HG03442 (cell line): ENCODE measurements at regions not wholly inside any gene's neighbourhood (a gene's known extent, or its start where the extent isn't known, plus 50 kb on each side); places are given as distances from the start of the nearest gene placed in this dataset.

Experiments
- ATAC-seq: cut with Tn5 transposase; IDR thresholded peaks from one replicate; pipeline ENCODE4 v1.9.1; 2021; ENCODE audit warnings: mild to moderate bottlenecking, moderate library complexity; ENCODE audit not compliant: unreplicated experiment

DNA sequence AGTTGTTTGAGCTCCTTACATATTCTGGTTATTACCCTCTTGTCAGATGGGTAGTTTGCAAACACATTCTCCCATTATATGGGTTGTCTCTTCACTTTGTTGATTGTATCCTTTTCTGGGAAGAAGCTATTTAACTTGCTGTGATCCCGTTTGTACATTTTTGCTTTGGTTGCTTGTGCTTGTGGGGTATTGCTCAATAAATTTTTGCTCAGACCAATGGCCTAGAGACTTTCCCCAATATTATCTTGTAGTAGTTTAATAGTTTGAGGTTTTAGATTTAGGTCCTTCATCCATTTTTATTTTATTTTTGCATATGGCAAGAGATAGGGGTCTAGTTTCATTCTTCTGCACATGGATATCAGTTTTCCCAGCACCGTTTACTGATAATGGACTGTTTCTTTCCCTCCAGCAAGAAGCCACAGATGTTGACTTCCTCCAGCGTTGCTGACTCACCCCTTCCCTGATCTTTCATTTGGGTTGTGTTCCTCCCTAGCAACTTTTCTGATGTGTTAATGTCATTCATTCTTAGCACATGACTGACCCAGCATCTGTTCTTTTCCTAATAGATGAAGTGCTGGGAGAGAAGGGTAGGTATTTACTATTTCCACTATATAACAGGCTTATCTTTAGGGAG, 166.7 kb upstream of the SGO1 start:
- no peak for ATAC-seq

DNA sequence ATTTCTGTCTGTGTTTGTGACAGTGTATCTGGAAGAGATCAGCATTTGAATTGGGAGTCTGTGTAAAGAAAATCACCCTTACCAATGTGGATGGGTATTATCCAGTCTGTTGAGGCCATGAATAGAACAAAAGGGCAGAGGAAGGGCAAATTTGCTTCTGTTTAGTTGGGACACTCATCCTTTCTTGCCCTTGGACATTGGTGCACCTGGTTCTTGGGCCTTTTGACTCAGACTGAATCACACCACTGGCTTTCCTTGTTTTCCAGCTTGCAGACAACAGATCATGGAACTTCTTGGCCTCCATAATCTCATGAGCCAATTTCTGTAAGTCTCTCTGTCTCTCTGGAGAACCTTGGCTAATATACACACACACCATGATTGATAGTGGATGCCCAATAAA, 164.4 kb upstream of the SGO1 start:
- ATAC-seq: no peak

DNA sequence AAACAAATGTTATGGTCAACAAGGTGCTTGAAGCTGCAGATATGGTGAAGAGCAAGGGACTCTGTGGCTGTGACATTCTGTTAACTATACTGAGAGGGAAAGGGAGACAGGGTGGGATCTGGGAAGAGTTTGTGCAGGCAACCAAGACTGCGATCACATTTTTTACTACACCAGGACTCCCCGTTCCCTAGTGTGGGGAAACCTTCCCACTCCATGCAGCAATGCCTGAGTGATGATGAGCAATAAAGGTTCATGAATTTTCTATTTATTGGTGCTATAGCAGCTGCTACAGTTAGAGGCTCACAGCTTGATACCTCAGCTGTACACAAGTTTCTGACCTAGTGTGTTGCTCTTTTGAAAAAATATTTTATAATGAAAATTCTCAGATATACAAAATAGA, 160.9 kb upstream of the SGO1 start:
- ATAC-seq: no peak

DNA sequence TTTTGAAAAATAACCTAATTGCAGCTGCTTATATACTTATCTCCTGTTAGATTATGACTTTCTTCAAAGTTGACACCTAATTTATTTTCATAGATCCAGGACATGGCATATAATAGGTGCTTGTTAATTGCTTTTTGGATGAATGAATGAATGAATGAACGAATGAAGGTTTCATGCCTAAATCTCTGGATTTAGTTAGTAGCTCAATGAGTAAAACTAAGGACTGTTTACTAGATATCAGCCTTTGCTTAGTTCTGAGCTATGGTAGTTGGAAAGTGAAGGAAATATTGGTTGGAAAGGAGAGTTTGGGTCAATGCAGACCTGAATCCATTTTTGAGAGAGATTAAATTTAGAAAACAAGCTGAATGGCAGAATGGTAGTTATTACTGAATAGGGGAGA, 160.4 kb upstream of the SGO1 start:
- ATAC-seq: no peak

DNA sequence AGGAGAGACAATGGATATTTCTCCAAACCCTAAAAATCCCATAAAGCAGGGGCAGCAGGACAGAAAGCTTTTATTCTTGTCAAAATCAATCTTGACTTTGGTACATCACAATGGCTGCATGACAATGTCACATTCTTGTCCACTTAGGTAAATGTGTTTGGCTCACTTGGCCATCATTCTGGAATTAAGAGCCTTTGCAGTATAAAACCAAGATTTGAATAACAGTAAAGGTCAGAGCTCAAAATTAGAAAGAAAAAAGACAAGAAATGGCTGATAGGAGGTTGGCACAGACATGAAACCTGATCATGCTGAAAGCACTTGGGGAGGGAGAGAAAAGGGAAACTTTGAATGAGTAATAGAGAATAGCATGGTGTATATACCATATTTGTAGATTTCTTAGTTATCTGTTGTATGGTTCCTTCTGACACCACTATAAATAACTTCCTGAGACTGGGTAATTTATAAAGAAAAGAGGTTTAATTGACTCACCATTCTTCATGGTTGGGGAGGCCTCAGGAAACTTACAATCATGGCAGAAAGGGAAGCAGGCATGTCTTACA, 158.5 kb upstream of the SGO1 start:
- no peak for ATAC-seq

DNA sequence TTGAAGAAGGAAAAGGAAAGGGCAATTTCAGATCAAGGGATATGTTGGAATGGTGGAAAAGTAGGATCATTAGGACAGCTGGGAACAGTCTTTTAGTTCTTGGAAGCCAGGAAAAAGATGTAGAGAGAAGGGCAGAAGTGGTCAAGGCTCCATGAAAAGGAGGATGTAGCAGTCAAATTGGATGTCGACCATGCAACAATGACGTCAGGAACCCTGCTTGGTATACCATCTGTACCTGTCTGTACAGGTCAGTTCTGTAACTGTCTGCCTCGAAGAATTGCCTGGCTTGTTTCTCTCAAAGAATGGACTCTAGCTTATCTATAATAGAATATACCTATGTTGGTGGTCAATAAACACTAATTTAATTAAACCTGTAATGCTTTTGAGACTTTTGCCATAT, 157.8 kb upstream of the SGO1 start:
- ATAC-seq: no peak

DNA sequence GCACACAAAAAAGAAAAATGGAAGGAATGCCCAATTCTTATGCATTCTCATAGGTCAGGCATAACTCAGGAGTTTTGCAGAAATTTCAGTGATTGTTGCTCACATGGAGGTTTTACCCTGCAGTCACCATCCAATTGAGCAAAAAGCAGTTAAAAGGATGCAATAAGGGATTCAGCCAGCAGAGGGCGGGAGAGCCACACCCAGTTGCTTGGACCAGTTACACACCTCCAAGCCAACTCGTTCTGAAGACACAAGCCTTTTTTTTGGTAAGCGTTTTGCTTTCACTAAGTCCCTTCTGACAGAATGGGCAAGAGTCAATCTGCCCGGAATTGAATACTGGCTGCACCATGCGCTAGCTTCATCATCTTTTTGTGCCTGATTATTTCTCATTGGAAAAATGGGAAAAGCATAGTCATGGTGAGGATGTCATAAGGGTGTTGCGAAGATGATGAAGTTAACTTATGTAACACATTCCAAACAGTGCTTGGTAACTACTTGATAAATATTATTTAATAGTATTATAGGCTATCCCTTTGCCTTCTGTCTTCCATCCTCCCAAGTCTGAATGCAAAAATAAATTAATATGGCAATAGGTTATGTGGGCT, 154.4 kb upstream of the SGO1 start:
- peak; percentile 88 for ATAC-seq

DNA sequence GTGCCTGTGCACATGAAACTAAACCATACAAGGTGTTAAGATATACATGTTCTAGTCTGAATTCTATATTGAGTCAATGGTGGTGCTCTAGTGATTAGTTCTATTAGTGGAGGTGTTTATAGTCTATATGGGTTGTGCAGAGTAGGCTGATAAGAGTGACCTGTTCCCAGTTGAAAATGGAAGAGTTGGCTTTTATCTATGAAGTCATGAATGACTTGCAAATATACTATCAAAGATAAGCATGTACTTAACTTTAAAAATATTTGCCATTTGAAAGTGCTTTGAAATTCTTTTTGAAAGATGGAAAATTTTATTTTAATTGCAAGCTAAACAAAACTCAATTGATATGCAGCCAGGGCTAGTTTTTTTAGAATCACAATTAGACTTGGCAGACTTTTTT, 150.6 kb upstream of the SGO1 start:
- no peak for ATAC-seq

DNA sequence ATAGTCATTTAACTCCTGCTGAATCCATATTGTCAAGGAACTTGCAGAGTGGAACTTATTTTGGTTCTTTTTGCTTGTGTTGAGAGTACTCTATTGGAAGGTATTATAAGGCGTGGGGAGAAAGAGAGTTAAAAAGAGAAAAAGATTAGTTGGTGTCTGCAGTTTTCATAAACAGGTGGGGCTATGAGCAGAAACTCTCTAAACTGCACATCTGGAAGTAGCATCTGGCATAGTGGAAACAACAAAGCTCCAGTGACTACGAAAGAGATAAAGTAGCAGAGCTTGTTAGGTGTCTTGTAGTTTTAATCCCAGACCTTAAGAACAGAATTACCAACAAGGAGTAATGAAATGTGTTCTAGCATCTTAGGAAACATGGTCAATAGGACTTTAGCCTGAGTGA, 148.8 kb upstream of the SGO1 start:
- no peak for ATAC-seq

DNA sequence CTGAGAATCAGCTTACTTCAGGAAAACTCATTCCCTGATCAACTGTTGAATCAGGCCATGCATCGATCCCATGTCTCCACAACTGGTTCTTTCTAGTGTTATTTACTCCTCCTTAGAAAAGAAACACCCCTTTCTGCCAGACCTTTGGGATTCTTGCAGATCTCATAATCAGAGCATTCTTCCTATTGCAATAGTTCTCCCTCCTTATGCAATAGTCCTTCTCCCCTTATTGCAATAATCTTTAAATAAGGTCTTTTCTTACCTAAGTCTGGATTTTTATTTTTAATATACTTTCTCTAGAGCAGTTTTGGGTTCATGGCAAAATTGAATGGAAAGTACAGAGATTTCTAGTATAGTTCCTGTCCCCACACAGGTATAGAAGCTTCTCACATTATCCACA, 141.9 kb upstream of the SGO1 start:
- no peak for ATAC-seq

DNA sequence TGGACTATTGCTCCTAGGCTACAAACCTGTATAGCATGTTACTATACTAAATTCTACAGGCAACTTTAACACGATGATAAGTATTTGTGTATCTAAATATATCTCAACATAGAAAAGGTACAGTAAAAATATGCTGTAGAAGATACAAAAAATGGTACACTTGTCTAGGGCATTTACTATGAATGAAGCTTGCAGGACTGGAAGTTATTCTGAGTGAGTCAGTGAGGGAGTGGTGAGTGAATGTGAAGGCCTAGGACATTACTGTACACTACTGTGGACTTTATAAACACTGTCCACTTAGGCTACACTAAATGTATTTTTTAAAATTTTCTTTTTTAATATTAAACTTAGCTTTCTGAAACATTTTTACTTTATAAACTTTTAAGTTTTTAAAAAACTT, 140.5 kb upstream of the SGO1 start:
- no peak for ATAC-seq

DNA sequence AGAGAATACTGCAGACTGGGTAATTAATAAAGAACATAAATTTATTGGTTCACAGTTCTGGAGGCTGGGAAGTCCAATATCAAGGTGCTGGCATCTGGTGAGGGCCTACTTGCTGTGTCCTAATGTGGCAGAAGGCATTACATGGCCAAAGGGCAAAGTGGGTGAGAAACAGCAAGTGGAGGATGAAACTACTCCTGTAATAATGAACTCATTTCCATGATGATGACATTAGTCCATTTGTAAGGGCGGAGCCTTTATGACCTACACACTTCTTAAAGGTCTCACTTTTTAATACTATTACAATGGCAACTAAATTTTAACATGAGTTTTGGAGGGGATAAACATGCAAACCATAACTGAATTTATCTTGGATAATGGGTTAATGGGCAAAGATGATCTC, 139.6 kb upstream of the SGO1 start:
- no peak for ATAC-seq

DNA sequence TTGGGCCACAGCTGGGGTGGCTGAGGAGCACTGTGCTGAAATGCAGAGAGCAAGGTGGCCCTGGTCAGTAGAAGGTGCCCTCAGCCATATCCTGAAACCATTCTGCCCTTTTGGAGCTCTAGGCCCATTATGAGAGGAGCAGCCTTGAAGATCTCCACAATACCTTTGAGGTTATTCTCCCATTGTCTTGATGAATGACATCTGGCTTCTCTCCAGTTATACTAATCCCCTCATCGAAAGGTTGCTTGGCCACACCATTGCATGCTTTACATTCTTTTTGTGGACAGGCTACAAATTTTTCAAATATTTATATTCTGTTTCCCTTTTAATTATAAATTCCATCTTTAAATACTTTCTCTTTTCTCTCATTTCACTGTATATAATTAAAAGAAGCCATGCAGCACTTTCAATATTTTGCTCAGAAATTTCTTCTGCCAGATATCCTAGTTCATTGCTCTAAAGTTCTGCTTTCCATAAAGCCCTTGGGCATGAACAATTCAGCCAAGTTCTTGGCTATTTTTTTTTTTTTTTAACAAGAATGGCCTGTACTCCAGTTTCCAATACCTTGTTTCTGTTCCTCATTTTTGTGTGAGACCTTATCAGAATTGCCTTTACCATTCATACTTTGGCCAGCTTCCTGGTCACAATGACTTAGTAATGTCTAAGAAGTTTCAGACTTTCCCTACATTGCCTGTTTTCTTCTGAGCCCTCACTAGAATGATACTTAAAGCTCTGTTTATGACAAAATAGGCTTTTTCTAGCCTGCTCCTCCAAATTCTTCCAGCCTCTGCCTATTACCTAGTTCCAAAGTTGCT, 138.9 kb upstream of the SGO1 start:
- peak; percentile 99 for ATAC-seq

DNA sequence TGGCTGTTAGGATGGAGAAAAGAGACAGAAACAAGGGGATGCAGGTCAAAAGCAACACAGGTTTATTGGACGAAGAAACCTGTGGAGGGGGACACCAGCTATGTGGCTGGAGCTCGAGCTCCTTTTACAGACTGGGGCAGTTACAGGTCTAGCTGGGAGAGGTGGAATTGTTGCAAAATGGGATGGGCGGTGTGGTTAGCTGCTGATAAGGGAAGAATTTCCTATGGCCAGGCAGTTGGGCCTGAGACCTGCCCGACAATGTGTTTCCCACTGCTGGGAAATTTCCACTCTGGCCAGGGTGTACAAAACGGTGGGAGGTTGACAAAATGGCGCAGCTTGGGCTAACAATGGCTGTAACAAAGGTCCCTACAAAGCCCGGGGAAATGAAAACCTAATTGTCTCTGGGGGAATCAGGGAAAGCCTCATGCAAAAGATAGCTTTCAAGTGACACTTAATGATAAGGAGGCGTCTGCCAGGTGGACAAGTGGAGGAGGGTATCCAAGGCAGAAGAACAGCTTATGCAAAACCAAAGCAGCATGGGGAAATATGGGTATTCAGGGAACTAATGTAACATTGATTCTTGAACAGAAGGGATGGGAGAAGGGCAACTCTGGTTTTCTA, 137.4 kb upstream of the SGO1 start:
- no peak for ATAC-seq

DNA sequence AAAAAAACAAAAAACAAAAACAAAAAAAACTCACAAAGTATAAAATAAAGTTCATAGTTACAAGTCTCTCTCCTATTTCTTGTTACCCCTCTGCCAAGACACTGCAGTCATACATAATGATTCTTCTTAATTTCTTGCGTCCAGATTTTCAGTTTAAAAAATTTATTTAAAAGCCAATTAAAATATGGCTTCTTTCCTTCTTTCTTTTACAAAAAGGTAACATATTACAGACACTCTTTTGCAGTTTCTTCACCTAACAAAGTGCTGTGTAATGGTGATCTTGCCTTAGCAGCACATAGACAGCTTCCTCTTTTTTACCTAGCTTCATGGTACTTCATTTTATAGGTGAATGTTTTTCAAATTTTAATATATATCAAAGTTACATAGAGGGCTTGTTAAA, 136.1 kb upstream of the SGO1 start:
- ATAC-seq: no peak

DNA sequence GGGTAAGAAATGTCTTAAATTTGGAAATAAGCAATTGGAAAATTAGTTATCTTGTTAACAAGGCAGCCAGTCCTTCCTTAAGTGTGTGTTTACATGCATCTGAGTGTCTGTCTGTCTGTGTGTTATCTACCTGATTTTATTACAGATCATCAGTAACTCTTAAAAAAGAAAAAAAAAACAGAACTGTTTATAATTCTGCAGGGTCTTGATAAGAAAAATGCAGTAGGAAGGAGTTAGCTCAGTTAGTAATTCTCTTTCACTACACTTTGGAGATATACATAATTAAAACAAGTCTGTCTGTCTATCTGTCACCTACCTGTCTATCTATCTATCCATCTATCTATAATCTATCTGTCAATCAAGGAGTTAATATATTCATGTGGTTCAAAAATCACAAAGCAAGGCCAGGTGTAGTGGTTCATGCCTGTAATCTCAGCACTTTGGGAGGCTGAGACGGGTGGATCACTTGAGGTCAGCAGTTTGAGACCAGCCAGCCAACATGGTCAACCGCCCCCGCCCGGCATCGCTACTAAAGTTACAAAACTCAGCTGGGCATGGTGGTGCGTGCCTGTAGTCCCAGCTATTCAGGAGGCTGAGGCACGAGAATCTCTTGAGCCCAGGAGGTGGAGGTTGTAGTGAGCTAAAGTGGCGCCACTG, 135.5 kb upstream of the SGO1 start:
- ATAC-seq: no peak

DNA sequence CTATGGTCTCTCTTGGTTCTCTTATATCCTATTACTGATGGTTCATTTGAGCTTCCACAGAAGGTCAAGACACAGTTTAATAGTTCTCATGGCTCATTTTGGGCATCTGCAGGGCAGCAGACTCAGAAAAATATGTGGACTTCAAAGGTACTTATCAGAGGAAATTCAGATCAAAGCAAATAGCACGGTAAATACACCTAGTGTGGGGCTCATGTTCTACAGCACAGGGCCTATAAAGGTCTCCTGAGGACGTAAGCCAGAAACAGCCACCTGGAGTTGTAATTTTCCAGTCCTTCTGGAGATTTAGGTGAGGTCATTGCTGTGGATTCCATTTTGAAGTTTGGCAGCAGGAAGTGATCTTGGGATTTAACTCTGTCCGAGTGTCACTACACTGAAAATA, 134.5 kb upstream of the SGO1 start:
- ATAC-seq: no peak

DNA sequence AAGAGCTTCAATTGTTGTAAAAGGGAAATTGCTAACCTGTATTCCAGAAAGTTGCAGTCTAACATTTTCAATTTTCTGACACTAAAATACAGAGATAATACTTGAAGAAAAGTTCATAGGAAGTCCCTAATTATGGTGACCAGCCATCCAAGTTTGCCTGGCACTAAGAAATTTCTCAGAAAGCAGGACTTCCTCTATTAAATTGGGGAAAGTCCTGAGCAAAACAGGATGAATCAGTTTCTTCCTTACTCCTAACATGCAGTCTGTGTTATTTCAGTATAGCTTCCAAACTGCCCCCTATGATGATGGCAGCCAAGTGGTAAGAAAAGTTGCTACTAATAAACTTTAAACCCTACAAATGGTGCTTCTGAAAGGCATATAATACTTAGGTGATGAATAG, 133.5 kb upstream of the SGO1 start:
- ATAC-seq: no peak

DNA sequence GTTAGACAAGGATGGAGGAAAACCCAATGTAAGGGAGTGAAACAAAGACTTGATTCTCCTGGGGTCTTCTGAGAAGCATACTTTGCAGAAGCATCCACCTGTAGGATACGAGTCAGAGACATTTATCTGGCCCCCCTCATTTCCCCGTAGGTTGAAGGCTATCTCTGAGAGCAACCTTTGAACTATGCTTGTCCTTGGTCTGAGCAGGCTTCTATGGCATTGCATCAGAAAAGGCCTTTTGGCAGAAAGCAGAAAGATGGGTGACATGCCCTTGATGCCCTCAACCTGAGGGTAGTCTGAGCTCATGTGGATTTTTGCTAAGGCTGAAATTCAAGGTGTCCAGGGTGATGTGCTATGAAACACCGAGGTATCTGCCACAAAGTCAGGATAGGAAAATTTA, 131.6 kb upstream of the SGO1 start:
- no peak for ATAC-seq

DNA sequence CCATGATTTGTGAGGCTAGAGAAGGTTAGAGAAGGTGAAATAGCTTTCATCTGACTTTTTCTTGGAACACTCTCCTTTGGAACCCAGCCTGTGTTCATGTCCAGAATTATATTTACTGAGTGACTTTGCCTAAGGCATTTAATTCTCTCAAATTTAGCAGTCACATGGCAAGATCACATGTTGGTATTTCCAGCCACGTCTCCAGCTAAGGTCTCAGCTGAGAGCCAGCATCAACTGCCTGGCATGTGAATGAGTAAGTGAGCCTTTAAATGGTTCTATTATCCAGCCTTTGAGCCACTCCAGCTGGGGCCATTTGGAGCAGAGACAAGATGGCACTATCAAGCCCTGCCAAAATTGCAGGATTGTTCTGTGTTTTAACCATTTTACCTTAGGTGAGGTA, 130.2 kb upstream of the SGO1 start:
- ATAC-seq: no peak

DNA sequence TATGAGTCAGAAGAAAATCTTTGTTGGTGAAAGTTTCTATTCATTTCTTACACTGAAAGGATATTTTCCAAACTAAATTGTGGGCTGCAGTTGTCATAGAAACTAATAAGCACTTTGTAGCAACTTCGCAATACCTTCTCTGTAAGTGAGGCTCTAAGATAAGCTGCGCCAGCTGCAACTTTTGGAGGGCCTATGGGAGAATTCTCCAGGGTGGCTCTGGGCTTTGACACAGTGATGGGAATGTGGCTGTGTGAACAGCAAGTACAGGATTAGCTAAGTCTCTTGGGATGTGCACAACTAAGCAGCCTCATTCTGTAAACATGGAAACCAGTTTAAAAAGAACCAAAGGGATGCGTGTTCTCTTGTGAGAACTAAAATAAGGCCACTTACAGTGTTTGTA, 124.6 kb upstream of the SGO1 start:
- ATAC-seq: no peak
